K562 (cell line): ENCODE measurements at regions not wholly inside any gene's neighbourhood (a gene's known extent, or its start where the extent isn't known, plus 50 kb on each side); places are given as distances from the start of the nearest gene placed in this dataset.

Source experiments
- ATAC-seq: fragments of 200-7000 bp; cut with Tn5 transposase; 3 replicates; pipeline ENCODE4 v1.9.1; 2020; ENCODE audit warnings: moderate library complexity
- BruUV-seq: library from RNA; stranded (reverse); fragments of 400-500 nt; replicated peaks from 2 replicates; lab custom pipeline; 2021; lab: Mats Ljungman, UMichigan
- CTCF ChIA-PET: fragments of 300-600 bp; formaldehyde crosslinking; extraction: SDS; loops from one replicate; lab custom pipeline; 2021; ENCODE audit warnings: low intra/inter-chr PET ratio; lab: Yijun Ruan, JAX
- POLR2A ChIA-PET: fragments of 300-600, 350-650 bp; sonication (Branson Sonifier 250); formaldehyde crosslinking; extraction: SDS; loops from one replicate; lab custom pipeline; 2021; ENCODE audit warnings: antibody characterized with exemption, inconsistent platforms; lab: Yijun Ruan, JAX
- DNase-seq, 4 experiments: peaks; one replicate each; pipeline versions ENCODE4 v3.0.0 to v3.0.0-alpha.2; 2011 to 2018; ENCODE audit warnings: low spot score in 3 of 4, mixed read lengths in 3 of 4; ENCODE audit errors: extremely low read depth in 1 of 4
- FAIRE-seq: peaks from 2 replicates; lab custom pipeline; 2011; peaks lifted over from hg19 to GRCh38; lab: Jason Lieb, UNC
- H2AFZ ChIP-seq: 2 replicates; pipeline ENCODE4 v1.6.0; 2011; ENCODE audit warnings: low read depth, low read length, control low read depth, inconsistent platforms
- H3K27ac ChIP-seq: fragments of 200-600 bp; 3 replicates; pipeline ENCODE4 v1.8.0; 2011; ENCODE audit warnings: low read depth, mild to moderate bottlenecking, control low read depth, inconsistent platforms, low read length, moderate library complexity, mixed read lengths; ENCODE audit errors: extremely low read depth
- H3K27me3 ChIP-seq, 2 experiments: fragments of 300-600 bp in 1 of 2; 2 replicates in 1 of 2; 3 replicates in 1 of 2; pipeline versions ENCODE4 v1.6.0 to v1.8.0; 2011; ENCODE audit warnings: inconsistent platforms in 2 of 2, low read length in 2 of 2, mild to moderate bottlenecking in 1 of 2, mixed read lengths in 1 of 2, moderate library complexity in 1 of 2; ENCODE audit not compliant: control insufficient read depth in 2 of 2, insufficient read depth in 2 of 2
- H3K36me3 ChIP-seq: fragments of 300-600 bp; 3 replicates; pipeline ENCODE4 v1.8.0; 2011; ENCODE audit warnings: mild to moderate bottlenecking, low read length, inconsistent platforms; ENCODE audit not compliant: control insufficient read depth, insufficient read depth
- H3K4me1 ChIP-seq, 2 experiments: fragments of 200-600 bp in 1 of 2; replicated peaks in 1 of 2; 2 replicates in 1 of 2; 3 replicates in 1 of 2; pipeline versions ENCODE4 v1.5.1 to v1.8.0; 2011; ENCODE audit warnings: inconsistent platforms in 2 of 2, low read length in 2 of 2, mild to moderate bottlenecking in 1 of 2, mixed read lengths in 1 of 2, moderate library complexity in 1 of 2; ENCODE audit not compliant: control insufficient read depth in 2 of 2, insufficient read depth in 2 of 2
- H3K4me2 ChIP-seq: 2 replicates; pipeline ENCODE4 v1.6.1; 2011; ENCODE audit warnings: low read length, control low read depth, inconsistent platforms, mixed read lengths; ENCODE audit not compliant: insufficient read depth
- H3K4me3 ChIP-seq: fragments of 200-600 bp; sonication (generic), shearing (Covaris generic); 2 replicates; pipeline ENCODE4 v1.5.1; 2016; ENCODE audit warnings: control low read depth, inconsistent platforms
- H3K79me2 ChIP-seq: fragments of 200-600 bp; 3 replicates; pipeline ENCODE4 v1.8.0; 2011; ENCODE audit warnings: low read length, inconsistent platforms; ENCODE audit not compliant: control insufficient read depth, insufficient read depth
- H3K9ac ChIP-seq, 2 experiments: 2 replicates each; pipeline versions ENCODE4 v1.6.0 to v1.6.1; 2011; ENCODE audit warnings: low read depth in 2 of 2, low read length in 2 of 2, control low read depth in 1 of 2, inconsistent platforms in 1 of 2, mild to moderate bottlenecking in 1 of 2, mixed read lengths in 1 of 2; ENCODE audit not compliant: insufficient read depth in 1 of 2
- H3K9me1 ChIP-seq: one replicate; pipeline ENCODE4 v1.6.0; 2011; ENCODE audit warnings: inconsistent platforms, mild to moderate bottlenecking, low read length, moderate library complexity; ENCODE audit not compliant: control insufficient read depth, insufficient read depth
- H3K9me3 ChIP-seq: replicated peaks from 2 replicates; pipeline ENCODE4 v1.5.1; 2011; ENCODE audit warnings: low read depth, low read length, inconsistent platforms; ENCODE audit not compliant: control insufficient read depth, insufficient read depth
- H4K20me1 ChIP-seq: replicated peaks from 2 replicates; pipeline ENCODE4 v1.6.1; 2011; ENCODE audit warnings: low read length, inconsistent platforms, mixed read lengths; ENCODE audit not compliant: control insufficient read depth, insufficient read depth
- BRD9 ChIP-seq: fragments of 450-650 bp; IDR thresholded peaks from 2 replicates; pipeline ENCODE4 v1.6.1; 2018; ENCODE audit warnings: low read depth; ENCODE audit not compliant: partially characterized antibody
- CC2D1A ChIP-seq: fragments of 450-650 bp; IDR thresholded peaks from 2 replicates; pipeline ENCODE4 v1.6.1; 2017; ENCODE audit warnings: mild to moderate bottlenecking
- RBM39 ChIP-seq: fragments of 200-400 bp; formaldehyde crosslinking; optimal IDR thresholded peaks from 2 replicates; pipeline ENCODE3; 2018; ENCODE audit warnings: low read depth, low read length
- RFX5 ChIP-seq: IDR thresholded peaks from 2 replicates; pipeline ENCODE4 v1.6.1; 2011; ENCODE audit warnings: low read depth, mild to moderate bottlenecking, improper control_type of control experiment, low read length
- SNIP1 ChIP-seq: fragments of 450-650 bp; IDR thresholded peaks from 2 replicates; pipeline ENCODE4 v1.7.1; 2017; ENCODE audit warnings: low read depth, mild to moderate bottlenecking
- STAG1 ChIP-seq: sonication (generic); formaldehyde crosslinking; IDR thresholded peaks from 2 replicates; pipeline ENCODE4 v1.5.0; 2020; ENCODE audit warnings: missing genetic modification reagents, borderline replicate concordance
- ZNF444 ChIP-seq: fragments of 250-450 bp; sonication (Bioruptor Pico); IDR thresholded peaks from 2 replicates; pipeline ENCODE4 v1.4.0; 2020; ENCODE audit warnings: mild to moderate bottlenecking, moderate library complexity
- ZNF785 ChIP-seq: fragments of 250-450 bp; sonication (Bioruptor Pico); IDR thresholded peaks from 2 replicates; pipeline ENCODE4 v1.4.0; 2020; ENCODE audit warnings: mild to moderate bottlenecking
- WGBS: fragments of 100-300 bp; shearing (Covaris generic); methylation state at CpG from one replicate; pipeline ENCODE4 v1.1.6; 2016; ENCODE audit warnings: low coverage, mixed read lengths; ENCODE audit not compliant: insufficient coverage; ENCODE audit errors: missing lambda C conversion rate; 5-methylcytosine and 5-hydroxymethylcytosine counted together
- in situ Hi-C: fragments of 300-500 bp; cut with MboI; formaldehyde crosslinking; loops from 4 replicates; pipeline ENCODE4 v1.15.0; 2018; ENCODE audit warnings: inconsistent platforms, mixed read lengths
- intact Hi-C: fragments of 100-400 bp; cut with micrococcal nuclease; formaldehyde crosslinking; loops from 2 replicates; pipeline ENCODE4 v1.14.2; 2022
- TF ChIP-seq, protein P1 (sequence below): fragments of 250-450 bp; sonication (Bioruptor Pico); IDR thresholded peaks from 2 replicates; pipeline ENCODE4 v1.5.0; 2021; ENCODE audit warnings: mild to moderate bottlenecking, moderate library complexity
- TF ChIP-seq, protein P2 (sequence below): fragments of 250-450 bp; sonication (Bioruptor Pico); IDR thresholded peaks from 2 replicates; pipeline ENCODE4 v1.4.0; 2020; ENCODE audit warnings: mild to moderate bottlenecking

- ChIA-PET CTCF (no interaction called here), POLR2A (no interaction called here)
- no peaks in the 10 kb centered on the region for H3K27me3 ChIP-seq
- 4% methylated on average over 3 of the region's 3 CpGs for WGBS
- no peaks in the 10 kb centered on the region; the same call in 1 of the 2 replicates for H3K9me3 ChIP-seq
- H3K9me1 ChIP-seq = no peaks in the 10 kb centered on the region
- no peak overlapping the region for H2AFZ ChIP-seq
- H4K20me1 ChIP-seq = no peaks in the 10 kb centered on the region
- no peak overlapping the region for H3K27ac ChIP-seq
- no peak overlapping the region for H3K9ac ChIP-seq
- no peaks in the 10 kb centered on the region for H3K79me2 ChIP-seq
- in situ Hi-C loops (no loop called here), intact Hi-C loops (no loop called here)
- no peaks in the 10 kb centered on the region for H3K36me3 ChIP-seq
- FAIRE-seq = no peak
- ATAC-seq = no peak
- no TSS peak for BruUV-seq
- H3K4me3 ChIP-seq = no peak overlapping the region
- no peak for DNase-seq
- H3K4me2 ChIP-seq = no peak overlapping the region
- TF ChIP-seq RBM39 (no peak), BRD9 (no peak), SNIP1 (no peak), CC2D1A (no peak), ZNF444 (CRISPR knock-in tag) (no peak), STAG1 (CRISPR knock-in tag) (no peak), RFX5 (no peak), ZNF785 (CRISPR knock-in tag) (no peak)
- TF ChIP-seq, protein P1, sequence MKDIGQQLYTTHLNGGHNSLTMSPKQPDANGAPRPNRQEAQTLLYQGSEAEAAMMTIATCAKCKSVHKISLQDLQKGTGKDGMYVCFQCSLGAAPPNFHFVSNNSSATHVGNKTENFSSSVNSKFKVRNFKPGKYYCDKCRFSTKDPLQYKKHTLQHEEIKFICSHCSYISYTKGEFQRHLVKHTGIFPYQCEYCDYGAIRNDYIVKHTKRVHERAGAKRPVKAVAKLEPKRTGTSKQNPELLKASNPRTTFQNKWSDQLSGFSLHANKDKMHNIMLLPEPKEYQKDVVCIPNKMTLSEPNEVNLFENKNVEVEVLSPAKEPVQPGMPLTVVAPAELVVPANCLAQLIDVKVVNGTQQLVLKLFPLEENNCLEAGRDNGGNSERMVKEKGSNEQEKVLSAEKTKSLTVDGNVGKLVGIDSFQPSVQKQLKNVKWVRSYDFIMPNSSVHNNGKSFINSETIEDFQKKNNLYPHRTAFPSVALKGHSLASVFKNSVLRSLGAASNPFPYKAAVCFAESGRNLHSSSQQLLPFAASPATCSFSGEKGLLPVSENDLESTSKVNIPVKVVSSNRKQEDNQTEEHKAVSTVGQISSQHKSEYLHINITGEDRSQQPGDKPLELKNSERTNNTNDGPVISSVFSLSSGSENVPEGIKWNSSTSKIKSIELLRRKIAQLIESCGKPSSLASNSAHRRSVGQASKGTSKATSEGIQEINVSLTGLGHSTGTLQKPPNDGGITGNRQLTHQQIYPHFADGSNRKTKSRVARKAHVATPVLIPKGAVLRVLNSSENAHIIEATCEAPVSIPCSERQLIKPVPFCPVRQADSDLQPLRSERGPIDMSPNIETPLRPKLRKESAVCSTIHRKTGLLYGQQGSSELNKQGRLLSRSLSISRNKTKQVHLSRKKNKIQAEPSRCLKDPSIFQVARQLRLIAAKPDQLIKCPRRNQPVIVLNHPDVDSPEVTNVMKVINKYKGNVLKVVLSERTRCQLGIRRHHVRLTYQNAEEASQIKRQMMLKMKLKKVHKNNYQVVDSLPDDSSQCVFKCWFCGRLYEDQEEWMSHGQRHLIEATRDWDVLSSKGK (CRISPR knock-in tag) = no peak
- TF ChIP-seq, protein P2, sequence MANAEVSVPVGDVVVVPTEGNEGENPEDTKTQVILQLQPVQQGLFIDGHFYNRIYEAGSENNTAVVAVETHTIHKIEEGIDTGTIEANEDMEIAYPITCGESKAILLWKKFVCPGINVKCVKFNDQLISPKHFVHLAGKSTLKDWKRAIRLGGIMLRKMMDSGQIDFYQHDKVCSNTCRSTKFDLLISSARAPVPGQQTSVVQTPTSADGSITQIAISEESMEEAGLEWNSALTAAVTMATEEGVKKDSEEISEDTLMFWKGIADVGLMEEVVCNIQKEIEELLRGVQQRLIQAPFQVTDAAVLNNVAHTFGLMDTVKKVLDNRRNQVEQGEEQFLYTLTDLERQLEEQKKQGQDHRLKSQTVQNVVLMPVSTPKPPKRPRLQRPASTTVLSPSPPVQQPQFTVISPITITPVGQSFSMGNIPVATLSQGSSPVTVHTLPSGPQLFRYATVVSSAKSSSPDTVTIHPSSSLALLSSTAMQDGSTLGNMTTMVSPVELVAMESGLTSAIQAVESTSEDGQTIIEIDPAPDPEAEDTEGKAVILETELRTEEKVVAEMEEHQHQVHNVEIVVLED (CRISPR knock-in tag) = no peak
- no peaks in the 10 kb centered on the region for H3K4me1 ChIP-seq
Observed at GRCh38 chr11:28476049-28476448, 367.9 kb downstream of the METTL15 start.
